K562 (cell line): ENCODE measurements at regions not wholly inside any gene's neighbourhood (a gene's known extent, or its start where the extent isn't known, plus 50 kb on each side); places are given as distances from the start of the nearest gene placed in this dataset.

ENCODE experiments used
- ATAC-seq: fragments of 200-7000 bp; cut with Tn5 transposase; 3 replicates; pipeline ENCODE4 v1.9.1; 2020; ENCODE audit warnings: moderate library complexity
- BruUV-seq: library from RNA; stranded (reverse); fragments of 400-500 nt; replicated peaks from 2 replicates; lab custom pipeline; 2021; lab: Mats Ljungman, UMichigan
- CTCF ChIA-PET: fragments of 300-600 bp; formaldehyde crosslinking; extraction: SDS; loops from one replicate; lab custom pipeline; 2021; ENCODE audit warnings: low intra/inter-chr PET ratio; lab: Yijun Ruan, JAX
- POLR2A ChIA-PET: fragments of 300-600, 350-650 bp; sonication (Branson Sonifier 250); formaldehyde crosslinking; extraction: SDS; loops from one replicate; lab custom pipeline; 2021; ENCODE audit warnings: antibody characterized with exemption, inconsistent platforms; lab: Yijun Ruan, JAX
- DNase-seq, 4 experiments: peaks; one replicate each; pipeline versions ENCODE4 v3.0.0 to v3.0.0-alpha.2; 2011 to 2018; ENCODE audit warnings: low spot score in 3 of 4, mixed read lengths in 3 of 4; ENCODE audit errors: extremely low read depth in 1 of 4
- FAIRE-seq: peaks from 2 replicates; lab custom pipeline; 2011; peaks lifted over from hg19 to GRCh38; lab: Jason Lieb, UNC
- H2AFZ ChIP-seq: 2 replicates; pipeline ENCODE4 v1.6.0; 2011; ENCODE audit warnings: low read depth, low read length, control low read depth, inconsistent platforms
- H3K27ac ChIP-seq: fragments of 200-600 bp; 3 replicates; pipeline ENCODE4 v1.8.0; 2011; ENCODE audit warnings: low read depth, mild to moderate bottlenecking, control low read depth, inconsistent platforms, low read length, moderate library complexity, mixed read lengths; ENCODE audit errors: extremely low read depth
- H3K27me3 ChIP-seq, 2 experiments: fragments of 300-600 bp in 1 of 2; 2 replicates in 1 of 2; 3 replicates in 1 of 2; pipeline versions ENCODE4 v1.6.0 to v1.8.0; 2011; ENCODE audit warnings: inconsistent platforms in 2 of 2, low read length in 2 of 2, mild to moderate bottlenecking in 1 of 2, mixed read lengths in 1 of 2, moderate library complexity in 1 of 2; ENCODE audit not compliant: control insufficient read depth in 2 of 2, insufficient read depth in 2 of 2
- H3K36me3 ChIP-seq: fragments of 300-600 bp; 3 replicates; pipeline ENCODE4 v1.8.0; 2011; ENCODE audit warnings: mild to moderate bottlenecking, low read length, inconsistent platforms; ENCODE audit not compliant: control insufficient read depth, insufficient read depth
- H3K4me1 ChIP-seq, 2 experiments: fragments of 200-600 bp in 1 of 2; replicated peaks in 1 of 2; 2 replicates in 1 of 2; 3 replicates in 1 of 2; pipeline versions ENCODE4 v1.5.1 to v1.8.0; 2011; ENCODE audit warnings: inconsistent platforms in 2 of 2, low read length in 2 of 2, mild to moderate bottlenecking in 1 of 2, mixed read lengths in 1 of 2, moderate library complexity in 1 of 2; ENCODE audit not compliant: control insufficient read depth in 2 of 2, insufficient read depth in 2 of 2
- H3K4me2 ChIP-seq: 2 replicates; pipeline ENCODE4 v1.6.1; 2011; ENCODE audit warnings: low read length, control low read depth, inconsistent platforms, mixed read lengths; ENCODE audit not compliant: insufficient read depth
- H3K4me3 ChIP-seq: fragments of 200-600 bp; sonication (generic), shearing (Covaris generic); 2 replicates; pipeline ENCODE4 v1.5.1; 2016; ENCODE audit warnings: control low read depth, inconsistent platforms
- H3K79me2 ChIP-seq: fragments of 200-600 bp; 3 replicates; pipeline ENCODE4 v1.8.0; 2011; ENCODE audit warnings: low read length, inconsistent platforms; ENCODE audit not compliant: control insufficient read depth, insufficient read depth
- H3K9ac ChIP-seq, 2 experiments: 2 replicates each; pipeline versions ENCODE4 v1.6.0 to v1.6.1; 2011; ENCODE audit warnings: low read depth in 2 of 2, low read length in 2 of 2, control low read depth in 1 of 2, inconsistent platforms in 1 of 2, mild to moderate bottlenecking in 1 of 2, mixed read lengths in 1 of 2; ENCODE audit not compliant: insufficient read depth in 1 of 2
- H3K9me1 ChIP-seq: one replicate; pipeline ENCODE4 v1.6.0; 2011; ENCODE audit warnings: inconsistent platforms, mild to moderate bottlenecking, low read length, moderate library complexity; ENCODE audit not compliant: control insufficient read depth, insufficient read depth
- H3K9me3 ChIP-seq: replicated peaks from 2 replicates; pipeline ENCODE4 v1.5.1; 2011; ENCODE audit warnings: low read depth, low read length, inconsistent platforms; ENCODE audit not compliant: control insufficient read depth, insufficient read depth
- H4K20me1 ChIP-seq: replicated peaks from 2 replicates; pipeline ENCODE4 v1.6.1; 2011; ENCODE audit warnings: low read length, inconsistent platforms, mixed read lengths; ENCODE audit not compliant: control insufficient read depth, insufficient read depth
- ADNP ChIP-seq: fragments of 200-800 bp; sonication (Bioruptor generic); IDR thresholded peaks from 2 replicates; pipeline ENCODE4 v1.6.1; 2016; ENCODE audit warnings: missing genetic modification characterization, missing compliant biosample characterization
- BCOR ChIP-seq: fragments of 450-650 bp; IDR thresholded peaks from 2 replicates; pipeline ENCODE4 v1.6.1; 2016
- HMG20A ChIP-seq: fragments of 450-650 bp; formaldehyde crosslinking; conservative IDR thresholded peaks from 2 replicates; pipeline ENCODE4 v1.4.0; 2020; ENCODE audit warnings: mild to moderate bottlenecking, mixed read lengths
- KDM1A ChIP-seq, 2 experiments: fragments of 450-650 bp; IDR thresholded peaks; 2 replicates each; pipeline ENCODE4 v1.6.1; 2016; ENCODE audit warnings: mild to moderate bottlenecking in 2 of 2
- MCM2 ChIP-seq: fragments of 450-650 bp; IDR thresholded peaks from 2 replicates; pipeline ENCODE4 v1.6.1; 2017; ENCODE audit warnings: low read depth, mild to moderate bottlenecking
- MCM5 ChIP-seq: fragments of 450-650 bp; IDR thresholded peaks from 2 replicates; pipeline ENCODE4 v1.6.1; 2016; ENCODE audit warnings: low read depth
- RBM25 ChIP-seq: fragments of 200-400 bp; formaldehyde crosslinking; IDR thresholded peaks from 2 replicates; pipeline ENCODE4 v1.6.1; 2018; ENCODE audit warnings: low read length, low read depth, moderate library complexity; ENCODE audit not compliant: severe bottlenecking
- XRCC3 ChIP-seq: fragments of 450-650 bp; IDR thresholded peaks from 2 replicates; pipeline ENCODE4 v1.6.1; 2017; ENCODE audit warnings: mild to moderate bottlenecking, moderate library complexity
- ZNF316 ChIP-seq: fragments of 450-650 bp; IDR thresholded peaks from 2 replicates; pipeline ENCODE4 v1.6.1; 2016
- ZNF79 ChIP-seq: fragments of 250-450 bp; sonication (Bioruptor Pico); IDR thresholded peaks from 2 replicates; pipeline ENCODE4 v1.4.0; 2020; ENCODE audit warnings: low read depth, mild to moderate bottlenecking, moderate library complexity
- WGBS: fragments of 100-300 bp; shearing (Covaris generic); methylation state at CpG from one replicate; pipeline ENCODE4 v1.1.6; 2016; ENCODE audit warnings: low coverage, mixed read lengths; ENCODE audit not compliant: insufficient coverage; ENCODE audit errors: missing lambda C conversion rate; 5-methylcytosine and 5-hydroxymethylcytosine counted together
- in situ Hi-C: fragments of 300-500 bp; cut with MboI; formaldehyde crosslinking; loops from 4 replicates; pipeline ENCODE4 v1.15.0; 2018; ENCODE audit warnings: inconsistent platforms, mixed read lengths
- intact Hi-C: fragments of 100-400 bp; cut with micrococcal nuclease; formaldehyde crosslinking; loops from 2 replicates; pipeline ENCODE4 v1.14.2; 2022
- TF ChIP-seq, protein P1 (sequence below): sonication (generic); formaldehyde crosslinking; IDR thresholded peaks from 2 replicates; pipeline ENCODE4 v1.8.1; 2022; ENCODE audit warnings: missing genetic modification reagents

DNA sequence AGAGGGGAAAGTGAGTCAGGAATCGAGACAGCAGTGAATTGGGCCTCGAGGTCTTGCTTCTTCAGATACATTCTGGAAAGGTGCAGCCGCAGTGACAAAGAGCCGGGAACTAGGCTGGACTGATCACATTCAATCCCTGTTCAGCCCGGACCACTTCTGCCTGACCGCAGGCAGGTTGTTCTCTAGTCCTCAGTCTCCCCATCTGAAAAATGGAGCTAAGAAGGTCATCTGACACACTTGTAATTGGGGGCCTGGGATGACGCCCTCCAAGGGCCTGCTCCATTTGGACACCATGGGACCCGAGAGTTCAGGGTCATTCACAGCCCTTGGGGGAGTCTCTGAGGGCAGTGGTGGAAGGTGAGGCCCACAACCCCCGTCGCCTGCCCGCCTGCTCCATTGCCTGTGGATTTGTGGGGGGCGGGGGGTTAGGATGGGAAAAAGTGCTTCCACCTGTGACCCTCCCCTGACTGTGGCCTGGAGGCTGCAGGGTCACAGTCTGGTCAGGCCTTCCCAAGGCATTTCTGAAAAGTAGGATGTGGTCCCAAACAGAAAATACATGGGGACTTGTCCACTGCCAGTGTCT lies 87.9 kb upstream of the CSF3R start:
- intact Hi-C loops = loop anchor here (10.0 kb wide), 1 partner anchor 754 kb away; no protein-coding TSS in a partner anchor
- H4K20me1 ChIP-seq = peaks cover 9% of the 10 kb centered on the region; the same call in 1 of the 2 replicates
- H3K36me3 ChIP-seq = no peaks in the 10 kb centered on the region
- TF ChIP-seq BCOR (peak; percentile 47; the same call in 1 of the 2 replicates), HMG20A (CRISPR knock-in tag) (no peak), ADNP (tag) (0 out of 2 replicates have a peak, but pooled peaks have one; percentile 37), KDM1A (IDR thresholded peaks at IDR 0.05) (no peak), MCM2 (no peak), ZNF79 (CRISPR knock-in tag) (no peak), RBM25 (peak; percentile 62), MCM5 (no peak), ZNF316 (peak; percentile 36; the same call in 1 of the 2 replicates), XRCC3 (no peak)
- TF ChIP-seq, protein P1, sequence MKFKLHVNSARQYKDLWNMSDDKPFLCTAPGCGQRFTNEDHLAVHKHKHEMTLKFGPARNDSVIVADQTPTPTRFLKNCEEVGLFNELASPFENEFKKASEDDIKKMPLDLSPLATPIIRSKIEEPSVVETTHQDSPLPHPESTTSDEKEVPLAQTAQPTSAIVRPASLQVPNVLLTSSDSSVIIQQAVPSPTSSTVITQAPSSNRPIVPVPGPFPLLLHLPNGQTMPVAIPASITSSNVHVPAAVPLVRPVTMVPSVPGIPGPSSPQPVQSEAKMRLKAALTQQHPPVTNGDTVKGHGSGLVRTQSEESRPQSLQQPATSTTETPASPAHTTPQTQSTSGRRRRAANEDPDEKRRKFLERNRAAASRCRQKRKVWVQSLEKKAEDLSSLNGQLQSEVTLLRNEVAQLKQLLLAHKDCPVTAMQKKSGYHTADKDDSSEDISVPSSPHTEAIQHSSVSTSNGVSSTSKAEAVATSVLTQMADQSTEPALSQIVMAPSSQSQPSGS = no peak
- H3K79me2 ChIP-seq = no peaks in the 10 kb centered on the region
- no peak overlapping the region for H3K4me3 ChIP-seq
- ChIA-PET POLR2A (interaction anchor here (0.5 to 1.7 kb wide), 3 partner anchors 10 to 1164 kb away, joined by 3 to 6 read pairs (median 3); no protein-coding TSS in a partner anchor), CTCF (no interaction called here)
- WGBS = 3% methylated on average over 12 of the region's 12 CpGs
- H3K9me1 ChIP-seq = no peaks in the 10 kb centered on the region
- no peak overlapping the region for H3K27ac ChIP-seq
- no TSS peak for BruUV-seq
- H3K9me3 ChIP-seq = no peaks in the 10 kb centered on the region
- ATAC-seq = no peak
- DNase-seq = no peak
- H3K4me1 ChIP-seq = peaks cover 0 to 3% of the 10 kb centered on the region in 2 experiments; a peak in 2 of 5 replicates
- H3K27me3 ChIP-seq = peaks cover 4 to 63% of the 10 kb centered on the region in 2 experiments; a peak in 3 of 5 replicates
- in situ Hi-C loops = no loop called here
- FAIRE-seq = no peak
- H3K4me2 ChIP-seq = no peak overlapping the region
- no peak overlapping the region for H2AFZ ChIP-seq
- H3K9ac ChIP-seq = no peak overlapping the region
